Mesenchymal stem cell (in vitro differentiated cells and primary cell): ENCODE measurements at regions not wholly inside any gene's neighbourhood (a gene's known extent, or its start where the extent isn't known, plus 50 kb on each side); places are given as distances from the start of the nearest gene placed in this dataset.

Experiments
- DNase-seq: peaks from one replicate; pipeline ENCODE4 v3.0.0-alpha.2; 2013
- H2AFZ ChIP-seq: one replicate; pipeline ENCODE4 v1.6.1; 2013; ENCODE audit warnings: low read depth, mild to moderate bottlenecking, control low read depth, inconsistent platforms, low read length, moderate library complexity
- H2AK5ac ChIP-seq: 2 replicates; pipeline ENCODE4 v1.6.1; 2013; ENCODE audit warnings: low read length, moderate library complexity, mild to moderate bottlenecking, inconsistent platforms; ENCODE audit not compliant: severe bottlenecking
- H2BK120ac ChIP-seq: one replicate; pipeline ENCODE4 v1.6.1; 2013; ENCODE audit warnings: low read depth, mild to moderate bottlenecking, inconsistent platforms, low read length, moderate library complexity
- H2BK12ac ChIP-seq, 2 experiments: one replicate each; pipeline ENCODE4 v1.6.1; 2013; ENCODE audit warnings: inconsistent platforms in 2 of 2, low read length in 2 of 2, mild to moderate bottlenecking in 2 of 2, moderate library complexity in 2 of 2, control low read depth in 1 of 2
- H2BK15ac ChIP-seq: one replicate; pipeline ENCODE4 v1.6.1; 2013; ENCODE audit warnings: mild to moderate bottlenecking, low read depth, inconsistent platforms; ENCODE audit not compliant: poor library complexity, severe bottlenecking
- H2BK5ac ChIP-seq: 2 replicates; pipeline ENCODE4 v1.6.1; 2013; ENCODE audit warnings: low read depth, mild to moderate bottlenecking, low read length, control low read depth, inconsistent platforms; ENCODE audit not compliant: poor library complexity, severe bottlenecking
- H3K14ac ChIP-seq, 2 experiments: one replicate each; pipeline ENCODE4 v1.6.1; 2013; ENCODE audit warnings: inconsistent platforms in 2 of 2, low read length in 2 of 2, control low read depth in 1 of 2, mild to moderate bottlenecking in 1 of 2, moderate library complexity in 1 of 2
- H3K18ac ChIP-seq, 2 experiments: one replicate each; pipeline ENCODE4 v1.6.1; 2013; ENCODE audit warnings: inconsistent platforms in 2 of 2, low read length in 2 of 2, control low read depth in 1 of 2, low read depth in 1 of 2, mild to moderate bottlenecking in 1 of 2
- H3K23ac ChIP-seq, 2 experiments: one replicate each; pipeline ENCODE4 v1.6.1; 2013; ENCODE audit warnings: inconsistent platforms in 2 of 2, low read length in 2 of 2, mild to moderate bottlenecking in 2 of 2, moderate library complexity in 2 of 2, control low read depth in 1 of 2
- H3K27ac ChIP-seq: 2 replicates; pipeline ENCODE4 v1.5.1; 2013; ENCODE audit warnings: mild to moderate bottlenecking, moderate library complexity, low read length, control low read depth, inconsistent platforms; ENCODE audit not compliant: poor library complexity, severe bottlenecking
- H3K27me3 ChIP-seq, 2 experiments: 2 replicates each; pipeline versions ENCODE4 v1.6.1 to v1.7.0; 2013; ENCODE audit warnings: low read length in 2 of 2, mild to moderate bottlenecking in 2 of 2, moderate library complexity in 2 of 2, control low read depth in 1 of 2, inconsistent platforms in 1 of 2; ENCODE audit not compliant: control insufficient read depth in 1 of 2, insufficient read depth in 1 of 2
- H3K36me3 ChIP-seq, 2 experiments: 2 replicates each; pipeline versions ENCODE4 v1.6.1 to v1.7.0; 2013; ENCODE audit warnings: low read length in 2 of 2, control low read depth in 1 of 2, inconsistent platforms in 1 of 2, low read depth in 1 of 2, mild to moderate bottlenecking in 1 of 2; ENCODE audit not compliant: insufficient read depth in 2 of 2, control insufficient read depth in 1 of 2
- H3K4ac ChIP-seq, 2 experiments: one replicate each; pipeline ENCODE4 v1.6.1; 2013; ENCODE audit warnings: inconsistent platforms in 2 of 2, low read length in 2 of 2, mild to moderate bottlenecking in 2 of 2, moderate library complexity in 2 of 2, control low read depth in 1 of 2, low read depth in 1 of 2
- H3K4me1 ChIP-seq: 2 replicates; pipeline ENCODE4 v1.6.1; 2013; ENCODE audit warnings: low read depth, low read length, control low read depth; ENCODE audit not compliant: control insufficient read depth, insufficient read depth
- H3K4me2 ChIP-seq: 2 replicates; pipeline ENCODE4 v1.6.1; 2013; ENCODE audit warnings: low read length, mild to moderate bottlenecking, inconsistent platforms; ENCODE audit not compliant: poor library complexity, severe bottlenecking
- H3K4me3 ChIP-seq, 2 experiments: 2 replicates each; pipeline versions ENCODE4 v1.5.1 to v1.7.0; 2013; ENCODE audit warnings: low read length in 2 of 2, mild to moderate bottlenecking in 2 of 2, control low read depth in 1 of 2, low read depth in 1 of 2; ENCODE audit not compliant: insufficient read depth in 1 of 2
- H3K79me1 ChIP-seq: replicated peaks from 2 replicates; pipeline ENCODE4 v1.6.1; 2013; ENCODE audit warnings: mild to moderate bottlenecking, control low read depth, low read length, inconsistent platforms; ENCODE audit not compliant: poor library complexity, severe bottlenecking
- H3K9ac ChIP-seq: 2 replicates; pipeline ENCODE4 v1.7.0; 2013; ENCODE audit warnings: mild to moderate bottlenecking, low read length, moderate library complexity
- H3K9me3 ChIP-seq: 2 replicates; pipeline ENCODE4 v1.7.0; 2013; ENCODE audit warnings: mild to moderate bottlenecking, low read length; ENCODE audit not compliant: control insufficient read depth
- H4K8ac ChIP-seq: one replicate; pipeline ENCODE4 v1.6.1; 2013; ENCODE audit warnings: inconsistent platforms, mild to moderate bottlenecking, low read length, moderate library complexity
- H4K91ac ChIP-seq: one replicate; pipeline ENCODE4 v1.6.1; 2013; ENCODE audit warnings: mild to moderate bottlenecking, low read length, inconsistent platforms
- WGBS: methylation state at CpG from one replicate; pipeline ENCODE4 v1.1.7; 2013; ENCODE audit warnings: mixed read lengths; 5-methylcytosine and 5-hydroxymethylcytosine counted together

GRCh38 chr6:6972456-6972855 lies 135.3 kb upstream of the RREB1 start:
- H2AK5ac ChIP-seq: no peak overlapping the region
- no peak overlapping the region for H2AFZ ChIP-seq
- DNase-seq: peak; percentile 44
- no peaks in the 10 kb centered on the region for H3K9me3 ChIP-seq
- H3K4me3 ChIP-seq: no peak overlapping the region
- no peak overlapping the region for H2BK5ac ChIP-seq
- no peak overlapping the region for H3K14ac ChIP-seq
- H2BK15ac ChIP-seq: no peak overlapping the region
- no peak overlapping the region for H2BK12ac ChIP-seq
- no peak overlapping the region for H3K23ac ChIP-seq
- H3K79me1 ChIP-seq: no peaks in the 10 kb centered on the region
- peaks cover 4% of the 10 kb centered on the region for H3K4me1 ChIP-seq
- H3K36me3 ChIP-seq: no peaks in the 10 kb centered on the region
- no peak overlapping the region for H3K4ac ChIP-seq
- H3K9ac ChIP-seq: no peak overlapping the region
- H2BK120ac ChIP-seq: no peak overlapping the region
- no peak overlapping the region for H4K91ac ChIP-seq
- H3K4me2 ChIP-seq: no peak overlapping the region
- H3K18ac ChIP-seq: no peak overlapping the region
- H3K27me3 ChIP-seq: peaks cover 0 to 14% of the 10 kb centered on the region in 2 experiments
- H4K8ac ChIP-seq: no peak overlapping the region
- no peak overlapping the region for H3K27ac ChIP-seq
- 39% methylated on average over 2 of the region's 2 CpGs for WGBS

- Histone ChIP-seq H3K4me3 (no peak overlapping the region), H2BK12ac (no peak overlapping the region), H2BK120ac (no peak overlapping the region), H4K8ac (no peak overlapping the region), H3K36me3 (no peaks in the 10 kb centered on the region), H4K91ac (no peak overlapping the region), H3K27ac (no peak overlapping the region), H3K9me3 (no peaks in the 10 kb centered on the region), H3K4ac (no peak overlapping the region), H2BK15ac (no peak overlapping the region), H2AFZ (no peak overlapping the region), H3K79me1 (no peaks in the 10 kb centered on the region), H3K14ac (no peak overlapping the region), H2AK5ac (no peak overlapping the region), H3K23ac (no peak overlapping the region), H3K4me2 (no peak overlapping the region), H3K9ac (no peak overlapping the region), H2BK5ac (no peak overlapping the region), H3K18ac (no peak overlapping the region), H3K27me3 (peaks cover 0 to 18% of the 10 kb centered on the region in 2 experiments), H3K4me1 (peaks cover 4% of the 10 kb centered on the region)
- no peak for DNase-seq
- WGBS: 86% methylated on average over 6 of the region's 6 CpGs
Measured at GRCh38 chr6:6973721-6974120, 134.0 kb upstream of the RREB1 start.

GRCh38 chr6:6975459-6976111 lies 132.2 kb upstream of the RREB1 start:
- H3K9ac ChIP-seq: no peak overlapping the region
- no peak overlapping the region for H4K91ac ChIP-seq
- no peaks in the 10 kb centered on the region for H3K79me1 ChIP-seq
- H2BK120ac ChIP-seq: no peak overlapping the region
- H2AFZ ChIP-seq: no peak overlapping the region
- no peak overlapping the region for H3K23ac ChIP-seq
- no peak overlapping the region for H3K4me2 ChIP-seq
- no peaks in the 10 kb centered on the region for H3K4me1 ChIP-seq
- H2BK5ac ChIP-seq: no peak overlapping the region
- H3K36me3 ChIP-seq: no peaks in the 10 kb centered on the region
- no peak overlapping the region for H3K14ac ChIP-seq
- no peak overlapping the region for H3K27ac ChIP-seq
- no peak overlapping the region for H3K4me3 ChIP-seq
- 93% methylated on average over 6 of the region's 6 CpGs for WGBS
- no peak overlapping the region for H2BK12ac ChIP-seq
- H4K8ac ChIP-seq: no peak overlapping the region
- H2AK5ac ChIP-seq: no peak overlapping the region
- peaks cover 0 to 7% of the 10 kb centered on the region in 2 experiments for H3K27me3 ChIP-seq
- DNase-seq: no peak
- H3K4ac ChIP-seq: no peak overlapping the region
- H3K9me3 ChIP-seq: no peaks in the 10 kb centered on the region
- H2BK15ac ChIP-seq: no peak overlapping the region
- H3K18ac ChIP-seq: no peak overlapping the region

DNA sequence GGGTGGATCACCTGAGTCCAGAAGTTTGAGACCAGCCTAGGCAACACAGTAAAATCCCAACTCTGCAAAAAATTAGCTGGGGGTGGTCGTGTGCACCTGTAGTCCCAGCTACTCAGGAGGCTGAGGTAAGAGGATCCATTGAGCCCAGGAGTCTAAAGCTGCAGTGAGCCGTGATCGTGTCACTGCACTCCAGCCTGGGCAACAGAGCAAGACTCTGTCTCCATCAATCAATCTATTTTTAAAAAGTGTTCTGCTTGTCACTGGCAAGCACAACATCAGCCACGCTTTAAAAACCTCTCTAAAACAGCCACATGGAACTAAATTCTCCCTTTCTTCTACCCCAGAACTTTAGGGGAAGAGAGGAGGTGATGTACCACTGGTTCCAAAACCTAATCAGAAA lies 131.6 kb upstream of the RREB1 start:
- H3K4me1 ChIP-seq: no peaks in the 10 kb centered on the region
- no peak overlapping the region for H2AK5ac ChIP-seq
- no peak overlapping the region for H2BK120ac ChIP-seq
- no peak overlapping the region for H3K9ac ChIP-seq
- no peak overlapping the region for H3K4ac ChIP-seq
- H3K14ac ChIP-seq: no peak overlapping the region
- H3K18ac ChIP-seq: no peak overlapping the region
- H3K4me3 ChIP-seq: no peak overlapping the region
- no peak for DNase-seq
- no peak overlapping the region for H3K27ac ChIP-seq
- no peaks in the 10 kb centered on the region for H3K36me3 ChIP-seq
- no peak overlapping the region for H3K23ac ChIP-seq
- no peak overlapping the region for H2BK5ac ChIP-seq
- no peak overlapping the region for H2BK12ac ChIP-seq
- no peak overlapping the region for H4K91ac ChIP-seq
- no peak overlapping the region for H4K8ac ChIP-seq
- H3K9me3 ChIP-seq: no peaks in the 10 kb centered on the region
- no peak overlapping the region for H3K4me2 ChIP-seq
- 79% methylated on average over 3 of the region's 4 CpGs for WGBS
- H2BK15ac ChIP-seq: no peak overlapping the region
- H2AFZ ChIP-seq: no peak overlapping the region
- no peaks in the 10 kb centered on the region for H3K79me1 ChIP-seq
- H3K27me3 ChIP-seq: peaks cover 0 to 7% of the 10 kb centered on the region in 2 experiments
